ENCODE measurements at regions not wholly inside any gene's neighbourhood (a gene's known extent, or its start where the extent isn't known, plus 50 kb on each side); places are given as distances from the start of the nearest gene placed in this dataset.

- H3K27me3 ChIP-seq (ENCODE audit: control insufficient read depth, insufficient read depth, low read length) = no peaks in the 10 kb centered on the region
- H3K9me3 ChIP-seq (ENCODE audit: control insufficient read depth, low read depth, low read length) = no peaks in the 10 kb centered on the region
- no peaks in the 10 kb centered on the region for H3K4me1 ChIP-seq (ENCODE audit: control insufficient read depth, insufficient read depth, low read length)
- H3K4me3 ChIP-seq (ENCODE audit: low read length) = no peak overlapping the region
- H3K27ac ChIP-seq (ENCODE audit: low read length) = no peak overlapping the region
- DNase-seq = no peak
- no peaks in the 10 kb centered on the region for H3K36me3 ChIP-seq (ENCODE audit: control insufficient read depth, insufficient read depth, low read length)
Observed at GRCh38 chr3:59127071-59127470, 77.2 kb upstream of the CFAP20DC start.

GRCh38 chr3:59126446-59126845, 76.6 kb upstream of the CFAP20DC start:
- H3K27ac ChIP-seq (ENCODE audit: low read length) = no peak overlapping the region
- no peak for DNase-seq
- H3K4me3 ChIP-seq (ENCODE audit: low read length) = no peak overlapping the region
- no peaks in the 10 kb centered on the region for H3K4me1 ChIP-seq (ENCODE audit: control insufficient read depth, insufficient read depth, low read length)
- H3K27me3 ChIP-seq (ENCODE audit: control insufficient read depth, insufficient read depth, low read length) = no peaks in the 10 kb centered on the region
- H3K9me3 ChIP-seq (ENCODE audit: control insufficient read depth, low read depth, low read length) = no peaks in the 10 kb centered on the region
- 100% methylated on average over 2 of the region's 5 CpGs for WGBS (ENCODE audit: insufficient coverage, low lambda C conversion rate)
- H3K36me3 ChIP-seq (ENCODE audit: control insufficient read depth, insufficient read depth, low read length) = no peaks in the 10 kb centered on the region

- H3K9me3 ChIP-seq (ENCODE audit: control insufficient read depth, low read depth, low read length) = no peaks in the 10 kb centered on the region
- H3K27ac ChIP-seq (ENCODE audit: low read length) = no peak overlapping the region
- peaks cover 2% of the 10 kb centered on the region for H3K27me3 ChIP-seq (ENCODE audit: control insufficient read depth, insufficient read depth, low read length)
- H3K36me3 ChIP-seq (ENCODE audit: control insufficient read depth, insufficient read depth, low read length) = no peaks in the 10 kb centered on the region
- WGBS (ENCODE audit: insufficient coverage, low lambda C conversion rate) = 88% methylated on average over 6 of the region's 7 CpGs
- H3K4me1 ChIP-seq (ENCODE audit: control insufficient read depth, insufficient read depth, low read length) = no peaks in the 10 kb centered on the region
- no peak overlapping the region for H3K4me3 ChIP-seq (ENCODE audit: low read length)
- no peak for DNase-seq
Observed at GRCh38 chr3:59121346-59122144, 71.7 kb upstream of the CFAP20DC start.

GRCh38 chr3:59118928-59119327, 69.1 kb upstream of the CFAP20DC start:
- no peaks in the 10 kb centered on the region for H3K36me3 ChIP-seq (ENCODE audit: control insufficient read depth, insufficient read depth, low read length)
- no peak overlapping the region for H3K4me3 ChIP-seq (ENCODE audit: low read length)
- H3K27ac ChIP-seq (ENCODE audit: low read length) = no peak overlapping the region
- H3K9me3 ChIP-seq (ENCODE audit: control insufficient read depth, low read depth, low read length) = no peaks in the 10 kb centered on the region
- H3K4me1 ChIP-seq (ENCODE audit: control insufficient read depth, insufficient read depth, low read length) = no peaks in the 10 kb centered on the region
- no CpG with 5 or more reads among the region's 3 CpGs for WGBS (ENCODE audit: insufficient coverage, low lambda C conversion rate)
- DNase-seq = no peak
- peaks cover 2% of the 10 kb centered on the region for H3K27me3 ChIP-seq (ENCODE audit: control insufficient read depth, insufficient read depth, low read length)

- Histone ChIP-seq H3K4me1 (ENCODE audit: control insufficient read depth, insufficient read depth, low read length) (no peaks in the 10 kb centered on the region), H3K4me3 (ENCODE audit: low read length) (no peak overlapping the region), H3K27ac (ENCODE audit: low read length) (no peak overlapping the region), H3K36me3 (ENCODE audit: control insufficient read depth, insufficient read depth, low read length) (no peaks in the 10 kb centered on the region), H3K9me3 (ENCODE audit: control insufficient read depth, low read depth, low read length) (no peaks in the 10 kb centered on the region), H3K27me3 (ENCODE audit: control insufficient read depth, insufficient read depth, low read length) (peaks cover 2% of the 10 kb centered on the region)
- no peak for DNase-seq
- WGBS (ENCODE audit: insufficient coverage, low lambda C conversion rate) = no CpG with 5 or more reads among the region's 3 CpGs
Observed at GRCh38 chr3:59117396-59117795, 67.6 kb upstream of the CFAP20DC start.

- peaks cover 2% of the 10 kb centered on the region for H3K27me3 ChIP-seq (ENCODE audit: control insufficient read depth, insufficient read depth, low read length)
- no peaks in the 10 kb centered on the region for H3K36me3 ChIP-seq (ENCODE audit: control insufficient read depth, insufficient read depth, low read length)
- H3K4me1 ChIP-seq (ENCODE audit: control insufficient read depth, insufficient read depth, low read length) = no peaks in the 10 kb centered on the region
- no peak for DNase-seq
- no CpG with 5 or more reads among the region's 2 CpGs for WGBS (ENCODE audit: insufficient coverage, low lambda C conversion rate)
- no peak overlapping the region for H3K4me3 ChIP-seq (ENCODE audit: low read length)
- no peak overlapping the region for H3K27ac ChIP-seq (ENCODE audit: low read length)
- H3K9me3 ChIP-seq (ENCODE audit: control insufficient read depth, low read depth, low read length) = no peaks in the 10 kb centered on the region
Observed at GRCh38 chr3:59116233-59116537, 66.4 kb upstream of the CFAP20DC start.

GRCh38 chr3:59115364-59116232, 65.8 kb upstream of the CFAP20DC start:
- DNase-seq = no peak
- Histone ChIP-seq H3K4me1 (ENCODE audit: control insufficient read depth, insufficient read depth, low read length) (no peaks in the 10 kb centered on the region), H3K4me3 (ENCODE audit: low read length) (no peak overlapping the region), H3K27ac (ENCODE audit: low read length) (no peak overlapping the region), H3K27me3 (ENCODE audit: control insufficient read depth, insufficient read depth, low read length) (peaks cover 2% of the 10 kb centered on the region), H3K9me3 (ENCODE audit: control insufficient read depth, low read depth, low read length) (no peaks in the 10 kb centered on the region), H3K36me3 (ENCODE audit: control insufficient read depth, insufficient read depth, low read length) (no peaks in the 10 kb centered on the region)
- 71% methylated on average over 3 of the region's 8 CpGs for WGBS (ENCODE audit: insufficient coverage, low lambda C conversion rate)

- DNase-seq = peak; percentile 7 to 17
- 75% methylated on average over 2 of the region's 5 CpGs for WGBS (ENCODE audit: insufficient coverage, low lambda C conversion rate)
- Histone ChIP-seq H3K4me1 (ENCODE audit: control insufficient read depth, insufficient read depth, low read length) (no peaks in the 10 kb centered on the region), H3K27ac (ENCODE audit: low read length) (no peak overlapping the region), H3K4me3 (ENCODE audit: low read length) (no peak overlapping the region), H3K36me3 (ENCODE audit: control insufficient read depth, insufficient read depth, low read length) (no peaks in the 10 kb centered on the region), H3K9me3 (ENCODE audit: control insufficient read depth, low read depth, low read length) (no peaks in the 10 kb centered on the region), H3K27me3 (ENCODE audit: control insufficient read depth, insufficient read depth, low read length) (no peaks in the 10 kb centered on the region)
Observed at GRCh38 chr3:59107856-59108815, 58.3 kb upstream of the CFAP20DC start.

GRCh38 chr3:59106085-59106648, 56.3 kb upstream of the CFAP20DC start:
- no peaks in the 10 kb centered on the region for H3K36me3 ChIP-seq (ENCODE audit: control insufficient read depth, insufficient read depth, low read length)
- H3K27me3 ChIP-seq (ENCODE audit: control insufficient read depth, insufficient read depth, low read length) = no peaks in the 10 kb centered on the region
- no peak overlapping the region for H3K27ac ChIP-seq (ENCODE audit: low read length)
- H3K9me3 ChIP-seq (ENCODE audit: control insufficient read depth, low read depth, low read length) = no peaks in the 10 kb centered on the region
- no peak for DNase-seq
- no peak overlapping the region for H3K4me3 ChIP-seq (ENCODE audit: low read length)
- WGBS (ENCODE audit: insufficient coverage, low lambda C conversion rate) = no CpG with 5 or more reads among the region's 1 CpG
- H3K4me1 ChIP-seq (ENCODE audit: control insufficient read depth, insufficient read depth, low read length) = no peaks in the 10 kb centered on the region

- DNase-seq = no peak
- no peaks in the 10 kb centered on the region for H3K4me1 ChIP-seq (ENCODE audit: control insufficient read depth, insufficient read depth, low read length)
- no CpG with 5 or more reads among the region's 1 CpG for WGBS (ENCODE audit: insufficient coverage, low lambda C conversion rate)
- H3K36me3 ChIP-seq (ENCODE audit: control insufficient read depth, insufficient read depth, low read length) = no peaks in the 10 kb centered on the region
- H3K27me3 ChIP-seq (ENCODE audit: control insufficient read depth, insufficient read depth, low read length) = no peaks in the 10 kb centered on the region
- H3K4me3 ChIP-seq (ENCODE audit: low read length) = no peak overlapping the region
- no peak overlapping the region for H3K27ac ChIP-seq (ENCODE audit: low read length)
- no peaks in the 10 kb centered on the region for H3K9me3 ChIP-seq (ENCODE audit: control insufficient read depth, low read depth, low read length)
Observed at GRCh38 chr3:59103552-59103951, 53.7 kb upstream of the CFAP20DC start.

All from large intestine (tissue), 3 donors.